Vagina (tissue), 2 donors: ENCODE measurements at regions not wholly inside any gene's neighbourhood (a gene's known extent, or its start where the extent isn't known, plus 50 kb on each side); places are given as distances from the start of the nearest gene placed in this dataset.

ENCODE experiments used
- CTCF ChIP-seq, 3 experiments: fragments of 450-650 bp in 2 of 3; fragments of 200-600 bp in 1 of 3; sonication (generic) in 1 of 3; IDR thresholded peaks; one replicate each; pipeline ENCODE4 v1.5.1; 2017 to 2019; ENCODE audit warnings: antibody characterized with exemption in 3 of 3, mild to moderate bottlenecking in 2 of 3, moderate library complexity in 2 of 3
- POLR2AphosphoS5 ChIP-seq, 2 donors: sonication (generic); formaldehyde crosslinking; IDR thresholded peaks; one replicate each; pipeline ENCODE4 v1.9.0; 2017; ENCODE audit warnings: antibody characterized with exemption in 2 of 2, mild to moderate bottlenecking in 2 of 2, low read depth in 1 of 2; ENCODE audit not compliant: insufficient read depth in 1 of 2

- no peak for TF ChIP-seq CTCF (IDR thresholded peaks at IDR 0.05)
- no peak for TF ChIP-seq POLR2AphosphoS5 (IDR thresholded peaks at IDR 0.05; ENCODE audit: insufficient read depth in 1 of 2, low read depth in 1 of 2)
Observed at GRCh38 chr5:50903651-50904050, 237.2 kb downstream of the PARP8 start.
